ENCODE measurements at regions not wholly inside any gene's neighbourhood (a gene's known extent, or its start where the extent isn't known, plus 50 kb on each side); places are given as distances from the start of the nearest gene placed in this dataset.

DNA sequence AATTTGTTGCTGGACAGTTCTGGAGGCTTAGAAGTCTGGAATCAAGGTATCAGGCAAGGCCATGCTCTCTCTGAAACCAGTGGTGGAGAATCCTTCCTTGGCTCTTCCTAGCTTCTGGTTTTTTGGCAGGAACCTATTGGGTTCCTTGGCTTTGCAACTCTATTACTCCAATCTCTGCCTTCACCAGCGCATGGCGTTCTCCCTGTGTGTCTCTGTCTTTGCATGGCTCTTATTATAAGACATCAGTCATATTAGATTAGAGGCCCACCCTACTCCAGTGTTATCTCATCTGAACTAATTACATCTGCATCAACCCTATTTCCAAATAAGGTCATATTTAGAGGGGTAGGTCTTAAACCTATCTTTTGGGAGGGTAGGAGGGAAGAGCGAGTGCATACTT, 358.1 kb upstream of the RARB start:
- TF ChIP-seq, protein P1, sequence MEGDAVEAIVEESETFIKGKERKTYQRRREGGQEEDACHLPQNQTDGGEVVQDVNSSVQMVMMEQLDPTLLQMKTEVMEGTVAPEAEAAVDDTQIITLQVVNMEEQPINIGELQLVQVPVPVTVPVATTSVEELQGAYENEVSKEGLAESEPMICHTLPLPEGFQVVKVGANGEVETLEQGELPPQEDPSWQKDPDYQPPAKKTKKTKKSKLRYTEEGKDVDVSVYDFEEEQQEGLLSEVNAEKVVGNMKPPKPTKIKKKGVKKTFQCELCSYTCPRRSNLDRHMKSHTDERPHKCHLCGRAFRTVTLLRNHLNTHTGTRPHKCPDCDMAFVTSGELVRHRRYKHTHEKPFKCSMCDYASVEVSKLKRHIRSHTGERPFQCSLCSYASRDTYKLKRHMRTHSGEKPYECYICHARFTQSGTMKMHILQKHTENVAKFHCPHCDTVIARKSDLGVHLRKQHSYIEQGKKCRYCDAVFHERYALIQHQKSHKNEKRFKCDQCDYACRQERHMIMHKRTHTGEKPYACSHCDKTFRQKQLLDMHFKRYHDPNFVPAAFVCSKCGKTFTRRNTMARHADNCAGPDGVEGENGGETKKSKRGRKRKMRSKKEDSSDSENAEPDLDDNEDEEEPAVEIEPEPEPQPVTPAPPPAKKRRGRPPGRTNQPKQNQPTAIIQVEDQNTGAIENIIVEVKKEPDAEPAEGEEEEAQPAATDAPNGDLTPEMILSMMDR (IDR thresholded peaks at IDR 0.05; ENCODE audit: poor library complexity, severe bottlenecking): no peak
- TF ChIP-seq EZH2 (IDR thresholded peaks at IDR 0.05; ENCODE audit: borderline replicate concordance, insufficient read depth, low read length, poor library complexity, severe bottlenecking): no peak
